ENCODE measurements at regions not wholly inside any gene's neighbourhood (a gene's known extent, or its start where the extent isn't known, plus 50 kb on each side); places are given as distances from the start of the nearest gene placed in this dataset.

GRCh38 chr9:106111039-106111730 lies 416.8 kb downstream of the TMEM38B start:
- TF ChIP-seq CTCF (conservative IDR thresholded peaks at IDR 0.05; ENCODE audit: low read length) (peak; percentile 42), EZH2phosphoT487 (IDR thresholded peaks at IDR 0.05; ENCODE audit: borderline replicate concordance) (no peak)

Data from Loucy (cell line).